ENCODE measurements at regions not wholly inside any gene's neighbourhood (a gene's known extent, or its start where the extent isn't known, plus 50 kb on each side); places are given as distances from the start of the nearest gene placed in this dataset.

GRCh38 chr2:134097740-134098139 is 156.1 kb upstream of the MGAT5 start:
- Histone ChIP-seq H3K9me3 (no peaks in the 10 kb centered on the region), H3K36me3 (no peaks in the 10 kb centered on the region), H3K4me3 (no peak overlapping the region), H3K27me3 (no peaks in the 10 kb centered on the region), H3K27ac (no peak overlapping the region), H3K4me1 (no peaks in the 10 kb centered on the region)
- DNase-seq (no peak), ATAC-seq (peak; percentile 20)
- TF ChIP-seq CTCF (IDR thresholded peaks at IDR 0.05): no peak
- intact Hi-C loops (cut with DNase I): no loop called here

- Histone ChIP-seq H3K4me3 (no peak overlapping the region), H3K36me3 (no peaks in the 10 kb centered on the region), H3K4me1 (no peaks in the 10 kb centered on the region), H3K27me3 (no peaks in the 10 kb centered on the region), H3K9me3 (no peaks in the 10 kb centered on the region), H3K27ac (no peak overlapping the region)
- TF ChIP-seq CTCF (IDR thresholded peaks at IDR 0.05): no peak
- DNase-seq (no peak), ATAC-seq (peak; percentile 94)
- intact Hi-C loops (cut with DNase I): no loop called here
These were observed 155.6 kb upstream of the MGAT5 start for GRCh38 chr2:134098321-134098720.

GRCh38 chr2:134099273-134099672 is 154.6 kb upstream of the MGAT5 start:
- no peaks in the 10 kb centered on the region for H3K4me1 ChIP-seq
- ATAC-seq (no peak), DNase-seq (no peak)
- no peak overlapping the region for H3K4me3 ChIP-seq
- no peak for TF ChIP-seq CTCF (IDR thresholded peaks at IDR 0.05)
- no peaks in the 10 kb centered on the region for H3K9me3 ChIP-seq
- no peaks in the 10 kb centered on the region for H3K36me3 ChIP-seq
- no peaks in the 10 kb centered on the region for H3K27me3 ChIP-seq
- no peak overlapping the region for H3K27ac ChIP-seq
- intact Hi-C loops (cut with DNase I): no loop called here

DNA sequence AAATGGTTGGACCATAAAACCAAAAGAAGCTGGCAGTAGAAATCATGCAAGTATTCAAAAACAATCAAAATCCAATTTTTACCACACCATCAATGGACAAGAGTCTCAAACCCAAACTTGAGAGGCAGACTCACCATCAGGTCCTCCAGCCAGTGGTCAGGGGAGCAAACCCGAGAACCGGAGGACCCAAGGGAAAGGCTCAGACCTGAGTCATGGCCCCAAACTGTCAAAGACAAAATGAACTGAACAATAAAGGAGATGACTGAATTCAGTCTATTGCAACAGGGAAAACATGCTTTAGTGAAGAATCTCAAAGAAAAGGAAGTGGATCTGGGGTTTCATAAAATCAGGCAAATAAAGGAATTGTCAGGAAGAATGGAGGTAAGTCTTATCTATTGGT is 150.7 kb upstream of the MGAT5 start:
- Histone ChIP-seq H3K27ac (no peak overlapping the region), H3K4me1 (no peaks in the 10 kb centered on the region), H3K36me3 (no peaks in the 10 kb centered on the region), H3K9me3 (no peaks in the 10 kb centered on the region), H3K4me3 (no peak overlapping the region), H3K27me3 (no peaks in the 10 kb centered on the region)
- no peak for TF ChIP-seq CTCF (IDR thresholded peaks at IDR 0.05)
- intact Hi-C loops (cut with DNase I): no loop called here
- DNase-seq (no peak), ATAC-seq (no peak)

GRCh38 chr2:134104754-134105153 is 149.1 kb upstream of the MGAT5 start:
- peak; percentile 27 for ATAC-seq
- Histone ChIP-seq H3K9me3 (no peaks in the 10 kb centered on the region), H3K4me1 (no peaks in the 10 kb centered on the region), H3K36me3 (no peaks in the 10 kb centered on the region), H3K4me3 (no peak overlapping the region), H3K27ac (no peak overlapping the region), H3K27me3 (no peaks in the 10 kb centered on the region)
- no peak for DNase-seq
- no peak for TF ChIP-seq CTCF (IDR thresholded peaks at IDR 0.05)
- intact Hi-C loops (cut with DNase I): no loop called here

DNA sequence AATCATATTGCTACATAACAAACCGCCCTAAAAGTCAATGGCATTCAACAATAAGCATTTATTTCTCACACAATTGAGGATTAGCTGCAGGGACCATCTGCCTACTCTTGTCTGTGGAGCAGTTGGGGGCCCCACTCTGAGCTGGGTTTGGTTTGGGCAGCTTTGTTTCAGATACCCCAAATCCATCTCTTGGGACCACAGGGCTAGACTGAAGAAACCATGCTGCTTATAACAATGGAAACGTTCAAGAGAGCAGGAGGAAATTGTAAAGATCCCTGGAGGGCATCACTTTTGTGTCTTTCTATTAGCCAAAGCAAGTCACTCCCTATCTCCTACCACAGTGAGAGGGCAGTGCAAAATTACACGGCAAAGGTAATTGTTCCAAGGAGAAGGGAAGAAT is 146.5 kb upstream of the MGAT5 start:
- no peaks in the 10 kb centered on the region for H3K4me1 ChIP-seq
- no peak overlapping the region for H3K4me3 ChIP-seq
- H3K27ac ChIP-seq: no peak overlapping the region
- H3K36me3 ChIP-seq: no peaks in the 10 kb centered on the region
- H3K9me3 ChIP-seq: no peaks in the 10 kb centered on the region
- DNase-seq: no peak
- intact Hi-C loops (cut with DNase I): no loop called here
- no peak for TF ChIP-seq CTCF (IDR thresholded peaks at IDR 0.05)
- no peak for ATAC-seq
- no peaks in the 10 kb centered on the region for H3K27me3 ChIP-seq
